Type B pancreatic cell (in vitro differentiated cells): ENCODE measurements at regions not wholly inside any gene's neighbourhood (a gene's known extent, or its start where the extent isn't known, plus 50 kb on each side); places are given as distances from the start of the nearest gene placed in this dataset.

Source experiments
- DNase-seq: peaks from one replicate; pipeline ENCODE4 v3.0.0; 2021; ENCODE audit warnings: mixed read lengths; ENCODE audit not compliant: unreplicated experiment; ENCODE audit errors: extremely low spot score
- H3K27ac Mint-ChIP-seq: 2 replicates; pipeline ENCODE4 v1.8.0; 2021; ENCODE audit warnings: mild to moderate bottlenecking, mixed read lengths
- H3K27me3 Mint-ChIP-seq: 2 replicates; pipeline ENCODE4 v1.8.0; 2021; ENCODE audit warnings: mixed read lengths
- H3K36me3 Mint-ChIP-seq: 2 replicates; pipeline ENCODE4 v1.8.0; 2021; ENCODE audit warnings: mixed read lengths
- H3K4me1 Mint-ChIP-seq: one replicate; pipeline ENCODE4 v1.8.0; 2021; ENCODE audit warnings: mixed read lengths; ENCODE audit not compliant: unreplicated experiment
- H3K4me3 Mint-ChIP-seq: 2 replicates; pipeline ENCODE4 v1.8.0; 2021; ENCODE audit warnings: mild to moderate bottlenecking, mixed read lengths
- H3K9me3 Mint-ChIP-seq: 2 replicates; pipeline ENCODE4 v1.8.0; 2021; ENCODE audit warnings: mixed read lengths
- CTCF ChIP-seq: fragments of 200-600 bp; sonication (generic); conservative IDR thresholded peaks from 2 replicates; pipeline ENCODE4 v1.5.0; 2021; ENCODE audit warnings: antibody characterized with exemption, mild to moderate bottlenecking

- Mint-ChIP-seq H3K27ac (no peak overlapping the region), H3K9me3 (no peaks in the 10 kb centered on the region), H3K4me3 (no peak overlapping the region), H3K4me1 (peaks cover 7% of the 10 kb centered on the region), H3K27me3 (no peaks in the 10 kb centered on the region), H3K36me3 (no peaks in the 10 kb centered on the region)
- no peak for TF ChIP-seq CTCF
- DNase-seq: no peak
Observed at GRCh38 chr18:25599443-25599842, 247.5 kb upstream of the ZNF521 start.

DNA sequence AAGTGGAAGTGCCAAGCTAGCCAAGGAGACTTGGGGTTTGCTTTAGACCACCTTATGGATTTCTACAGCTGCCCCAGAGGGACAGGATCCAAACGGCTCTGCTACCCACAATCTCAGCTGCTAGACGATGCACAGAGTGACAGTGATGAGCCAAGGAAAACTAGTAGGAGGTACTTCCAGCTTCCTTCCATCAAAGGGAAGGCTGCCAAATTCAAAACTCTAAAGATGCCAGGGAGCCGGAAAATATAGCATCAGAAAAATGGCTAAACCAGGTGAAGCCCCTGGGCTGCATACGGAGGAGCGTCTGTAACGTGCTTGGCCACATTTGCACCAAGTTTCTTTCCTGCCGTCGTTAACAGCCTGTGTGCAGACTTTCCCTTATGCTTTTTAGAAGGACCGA, 245.5 kb upstream of the ZNF521 start:
- no peaks in the 10 kb centered on the region for H3K27me3 Mint-ChIP-seq
- DNase-seq: no peak
- TF ChIP-seq CTCF: no peak
- no peak overlapping the region for H3K4me3 Mint-ChIP-seq
- H3K27ac Mint-ChIP-seq: no peak overlapping the region
- H3K4me1 Mint-ChIP-seq: peaks cover 7% of the 10 kb centered on the region
- no peaks in the 10 kb centered on the region for H3K9me3 Mint-ChIP-seq
- no peaks in the 10 kb centered on the region for H3K36me3 Mint-ChIP-seq

- H3K36me3 Mint-ChIP-seq: no peaks in the 10 kb centered on the region
- H3K27ac Mint-ChIP-seq: no peak overlapping the region
- TF ChIP-seq CTCF: no peak
- H3K4me3 Mint-ChIP-seq: no peak overlapping the region
- H3K4me1 Mint-ChIP-seq: peaks cover 7% of the 10 kb centered on the region
- no peaks in the 10 kb centered on the region for H3K27me3 Mint-ChIP-seq
- no peaks in the 10 kb centered on the region for H3K9me3 Mint-ChIP-seq
- DNase-seq: no peak
Observed at GRCh38 chr18:25595274-25596060, 243.5 kb upstream of the ZNF521 start.

GRCh38 chr18:25594351-25594750, 242.4 kb upstream of the ZNF521 start:
- H3K27me3 Mint-ChIP-seq: no peaks in the 10 kb centered on the region
- TF ChIP-seq CTCF: no peak
- no peak for DNase-seq
- peaks cover 7% of the 10 kb centered on the region for H3K4me1 Mint-ChIP-seq
- H3K36me3 Mint-ChIP-seq: no peaks in the 10 kb centered on the region
- H3K4me3 Mint-ChIP-seq: no peak overlapping the region
- no peaks in the 10 kb centered on the region for H3K9me3 Mint-ChIP-seq
- no peak overlapping the region for H3K27ac Mint-ChIP-seq

DNA sequence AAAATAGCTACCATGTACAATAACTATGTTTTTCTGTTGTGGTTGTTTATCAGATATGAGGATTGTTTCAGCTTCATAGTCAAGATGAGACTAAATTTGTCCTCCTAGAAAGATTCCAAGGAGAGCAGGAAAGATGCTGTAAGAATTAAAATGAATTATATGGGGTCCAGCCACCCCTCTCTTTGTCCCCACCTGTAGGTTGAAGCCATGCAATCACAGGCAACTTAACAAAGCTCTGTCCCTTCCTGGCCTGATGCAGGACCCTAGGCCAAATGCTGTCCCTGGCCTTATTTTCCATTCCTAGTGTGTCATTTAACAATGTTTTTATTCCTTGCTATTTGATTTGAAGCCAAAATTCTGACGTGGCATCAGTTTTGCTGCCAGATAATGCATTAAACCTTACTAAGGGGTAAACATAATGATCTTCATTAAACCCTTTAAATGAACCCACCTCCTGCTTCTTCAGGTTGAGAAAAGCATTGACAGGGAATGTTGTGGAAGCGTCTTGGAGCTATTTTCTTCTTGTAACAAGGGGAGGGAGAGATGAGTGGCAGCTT, 240.9 kb upstream of the ZNF521 start:
- peaks cover 7% of the 10 kb centered on the region for H3K4me1 Mint-ChIP-seq
- H3K27ac Mint-ChIP-seq: no peak overlapping the region
- DNase-seq: no peak
- no peaks in the 10 kb centered on the region for H3K9me3 Mint-ChIP-seq
- TF ChIP-seq CTCF: peak; percentile 21
- H3K27me3 Mint-ChIP-seq: no peaks in the 10 kb centered on the region
- H3K36me3 Mint-ChIP-seq: no peaks in the 10 kb centered on the region
- H3K4me3 Mint-ChIP-seq: no peak overlapping the region
